ENCODE measurements at regions not wholly inside any gene's neighbourhood (a gene's known extent, or its start where the extent isn't known, plus 50 kb on each side); places are given as distances from the start of the nearest gene placed in this dataset.

DNA sequence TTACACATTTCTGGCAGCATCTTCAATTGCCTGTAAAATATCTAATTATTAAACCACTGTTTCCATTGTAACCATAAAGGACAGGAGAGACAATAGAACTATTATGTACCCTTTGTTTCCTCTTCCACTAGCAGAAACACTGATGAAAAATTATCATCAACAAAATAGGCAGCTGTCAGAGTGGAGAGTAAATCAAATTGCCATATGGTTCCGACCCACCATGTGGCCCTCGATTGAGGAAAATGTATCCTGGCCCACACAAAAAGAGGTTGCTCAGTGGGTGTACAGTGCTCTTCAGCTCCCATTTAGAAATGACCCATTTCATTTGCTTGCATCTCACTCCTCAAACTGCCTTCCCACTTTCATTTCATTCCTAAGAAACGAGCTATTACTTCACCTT, 570.6 kb upstream of the UBE2E2 start:
- H3K27ac Mint-ChIP-seq = no peak overlapping the region

DNA sequence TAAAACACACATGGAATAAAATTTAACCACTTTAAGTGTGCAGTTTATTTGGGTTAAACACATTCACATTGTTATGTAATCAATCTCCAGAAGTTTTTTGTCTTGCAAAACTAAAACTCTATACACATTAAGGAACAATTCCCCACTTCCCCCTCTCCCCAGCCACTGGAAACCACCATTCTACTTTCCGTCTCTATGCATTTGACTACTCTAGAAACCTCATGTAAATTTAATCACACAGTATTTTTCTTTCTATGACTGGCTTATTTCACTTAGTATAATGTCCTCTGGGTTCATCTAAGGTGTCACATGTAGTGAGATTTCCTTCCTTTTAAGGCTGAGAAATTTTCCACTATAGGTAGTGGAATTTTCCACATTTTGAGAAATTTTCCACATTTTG, 568.7 kb upstream of the UBE2E2 start:
- no peaks in the 10 kb centered on the region for H3K27me3 Mint-ChIP-seq
- ChIA-PET CTCF (no interaction called here), POLR2A (no interaction called here)
- H3K36me3 Mint-ChIP-seq = no peaks in the 10 kb centered on the region
- DNase-seq = no peak
- intact Hi-C loops (cut with micrococcal nuclease) = no loop called here
- H3K27ac Mint-ChIP-seq = no peak overlapping the region
- H3K4me3 Mint-ChIP-seq = no peak overlapping the region
- H3K4me1 Mint-ChIP-seq (ENCODE audit: low read depth) = no peaks in the 10 kb centered on the region
- peaks cover 22% of the 10 kb centered on the region for H3K9me3 Mint-ChIP-seq

More for the DNA sequence above, 570.6 kb upstream of the UBE2E2 start:
- H3K4me1 Mint-ChIP-seq (ENCODE audit: low read depth) = no peaks in the 10 kb centered on the region
- POLR2A ChIA-PET = no interaction called here
- no peak overlapping the region for H3K4me3 Mint-ChIP-seq
- intact Hi-C loops (cut with micrococcal nuclease) = no loop called here
- no peaks in the 10 kb centered on the region for H3K27me3 Mint-ChIP-seq
- H3K9me3 Mint-ChIP-seq = peaks cover 9% of the 10 kb centered on the region
- CTCF ChIA-PET = no interaction called here
- DNase-seq = no peak
- no peaks in the 10 kb centered on the region for H3K36me3 Mint-ChIP-seq

GRCh38 chr3:22659651-22660475, 543.3 kb upstream of the UBE2E2 start:
- intact Hi-C loops (cut with micrococcal nuclease) = no loop called here
- DNase-seq = no peak
- H3K27me3 Mint-ChIP-seq = no peaks in the 10 kb centered on the region
- no peaks in the 10 kb centered on the region for H3K4me1 Mint-ChIP-seq (ENCODE audit: low read depth)
- CTCF ChIA-PET = no interaction called here
- no peak overlapping the region for H3K27ac Mint-ChIP-seq
- peaks cover 10% of the 10 kb centered on the region for H3K9me3 Mint-ChIP-seq
- POLR2A ChIA-PET = no interaction called here
- no peak overlapping the region for H3K4me3 Mint-ChIP-seq
- H3K36me3 Mint-ChIP-seq = no peaks in the 10 kb centered on the region

DNA sequence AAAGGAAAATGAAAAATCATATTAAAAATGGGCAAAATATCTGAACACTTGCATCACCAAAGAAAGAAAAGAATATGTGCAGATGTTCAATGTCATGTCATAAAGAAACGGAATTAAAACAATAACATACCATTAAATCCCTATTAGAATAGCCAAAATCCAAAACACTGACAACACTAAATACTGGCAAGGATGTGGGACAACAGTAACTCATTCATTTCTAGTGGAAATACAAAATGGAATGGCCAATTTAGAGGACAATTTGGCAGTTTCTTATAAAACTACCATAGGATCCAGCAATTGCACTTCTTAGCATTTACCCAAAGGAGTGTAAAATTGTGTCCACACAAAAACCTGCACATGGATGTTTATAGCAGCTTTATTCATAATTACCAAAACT, 542.5 kb upstream of the UBE2E2 start:
- no peaks in the 10 kb centered on the region for H3K4me1 Mint-ChIP-seq (ENCODE audit: low read depth)
- no peak overlapping the region for H3K27ac Mint-ChIP-seq
- CTCF ChIA-PET = no interaction called here
- H3K36me3 Mint-ChIP-seq = no peaks in the 10 kb centered on the region
- no peak for DNase-seq
- intact Hi-C loops (cut with micrococcal nuclease) = no loop called here
- peaks cover 10% of the 10 kb centered on the region for H3K9me3 Mint-ChIP-seq
- no peaks in the 10 kb centered on the region for H3K27me3 Mint-ChIP-seq
- H3K4me3 Mint-ChIP-seq = no peak overlapping the region
- POLR2A ChIA-PET = no interaction called here

DNA sequence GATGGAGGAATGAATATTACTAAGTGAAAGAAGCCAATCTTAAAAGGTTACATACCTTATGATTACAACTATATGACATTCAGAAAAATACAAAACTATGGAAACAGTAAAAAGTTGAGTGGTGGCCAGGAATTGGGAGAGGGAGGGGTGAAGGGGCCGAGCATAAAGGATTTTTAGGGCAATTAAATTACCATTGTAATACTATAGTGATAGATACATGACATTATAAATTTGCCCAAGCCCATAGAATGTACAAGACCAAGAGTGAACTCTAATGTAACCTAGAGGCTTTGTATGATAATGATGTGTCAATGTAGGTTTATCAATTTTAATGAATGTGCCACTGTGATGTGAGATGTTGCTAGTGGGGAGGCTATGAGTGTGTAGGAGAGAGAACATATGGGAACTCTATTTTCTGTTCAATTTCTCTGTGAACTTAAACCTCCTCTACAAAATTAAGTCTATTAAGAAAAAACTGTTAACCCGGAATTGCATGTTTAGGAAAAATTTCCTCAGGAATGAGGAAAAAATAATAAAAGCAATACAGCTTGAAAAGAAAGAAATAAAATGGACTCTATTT, 541.9 kb upstream of the UBE2E2 start:
- H3K4me3 Mint-ChIP-seq = no peak overlapping the region

DNA sequence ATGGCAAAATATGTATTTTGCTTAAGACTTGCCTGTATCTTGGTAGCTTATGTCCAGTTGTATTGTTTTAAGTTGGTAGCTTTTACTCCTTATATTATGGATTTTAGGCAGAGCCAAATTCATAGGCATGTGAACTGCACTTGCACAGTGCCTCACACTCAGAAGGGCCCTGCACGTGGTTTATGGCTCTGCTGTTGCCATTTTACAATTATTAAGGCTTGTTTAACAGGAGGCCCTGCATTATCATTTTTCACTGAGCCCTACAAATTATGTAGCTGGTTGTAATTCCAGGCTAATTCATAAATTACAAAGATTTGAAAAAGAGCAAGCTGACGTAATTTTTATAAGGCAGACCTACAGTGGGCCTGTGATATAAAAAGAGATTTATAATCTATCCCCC, 537.6 kb upstream of the UBE2E2 start:
- CTCF ChIA-PET = no interaction called here
- intact Hi-C loops (cut with micrococcal nuclease) = no loop called here
- POLR2A ChIA-PET = no interaction called here
- no peaks in the 10 kb centered on the region for H3K4me1 Mint-ChIP-seq (ENCODE audit: low read depth)
- no peak for DNase-seq
- no peaks in the 10 kb centered on the region for H3K27me3 Mint-ChIP-seq
- no peak overlapping the region for H3K4me3 Mint-ChIP-seq
- no peaks in the 10 kb centered on the region for H3K36me3 Mint-ChIP-seq
- H3K27ac Mint-ChIP-seq = no peak overlapping the region
- H3K9me3 Mint-ChIP-seq = peaks cover 3% of the 10 kb centered on the region

More for the DNA sequence above, 541.9 kb upstream of the UBE2E2 start:
- CTCF ChIA-PET = no interaction called here
- intact Hi-C loops (cut with micrococcal nuclease) = no loop called here
- POLR2A ChIA-PET = no interaction called here
- no peaks in the 10 kb centered on the region for H3K4me1 Mint-ChIP-seq (ENCODE audit: low read depth)
- H3K27ac Mint-ChIP-seq = no peak overlapping the region
- no peaks in the 10 kb centered on the region for H3K36me3 Mint-ChIP-seq
- no peaks in the 10 kb centered on the region for H3K27me3 Mint-ChIP-seq
- peaks cover 4% of the 10 kb centered on the region for H3K9me3 Mint-ChIP-seq
- no peak for DNase-seq

DNA sequence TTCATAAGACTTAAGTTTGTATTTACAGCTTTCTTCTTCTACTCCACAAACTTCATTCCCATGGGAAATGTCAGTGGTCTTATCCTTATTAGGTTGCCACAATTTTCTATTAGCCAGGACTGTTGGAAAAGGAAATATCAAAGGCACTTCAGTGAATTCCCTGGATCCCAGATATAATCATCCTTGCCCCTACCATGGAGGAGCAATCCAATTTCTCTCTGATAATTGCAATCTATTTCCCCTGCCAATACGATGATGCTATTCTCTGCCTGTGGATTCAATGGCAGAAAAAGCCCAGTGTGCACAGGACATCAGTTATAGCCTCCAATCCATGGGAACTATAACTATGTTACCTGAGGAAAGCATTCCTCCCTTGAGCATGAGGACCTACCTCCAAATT, 536.4 kb upstream of the UBE2E2 start:
- CTCF ChIA-PET = no interaction called here
- H3K27ac Mint-ChIP-seq = no peak overlapping the region
- intact Hi-C loops (cut with micrococcal nuclease) = no loop called here
- H3K4me3 Mint-ChIP-seq = no peak overlapping the region
- no peaks in the 10 kb centered on the region for H3K4me1 Mint-ChIP-seq (ENCODE audit: low read depth)
- peaks cover 8% of the 10 kb centered on the region for H3K9me3 Mint-ChIP-seq
- no peak for DNase-seq
- H3K27me3 Mint-ChIP-seq = no peaks in the 10 kb centered on the region
- no peaks in the 10 kb centered on the region for H3K36me3 Mint-ChIP-seq
- POLR2A ChIA-PET = no interaction called here

DNA sequence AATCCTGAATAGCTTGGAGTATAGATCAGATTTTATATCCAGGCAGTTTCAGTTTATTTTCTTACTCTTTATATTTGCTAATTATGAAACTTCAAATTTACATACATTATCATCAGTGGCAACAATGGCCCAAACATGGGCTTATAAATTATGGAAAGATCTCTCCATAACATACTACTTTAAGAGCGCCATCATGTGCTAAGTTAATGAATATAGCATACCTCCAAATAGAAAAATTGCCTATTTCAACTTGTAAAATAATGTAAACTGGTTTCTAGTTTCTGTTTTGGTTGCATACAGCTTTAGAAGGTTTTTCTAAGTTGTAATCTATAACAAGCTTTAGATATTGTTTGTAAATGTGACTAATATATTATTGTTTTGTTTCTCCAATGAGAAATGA, 531.3 kb upstream of the UBE2E2 start:
- intact Hi-C loops (cut with micrococcal nuclease) = no loop called here
- Mint-ChIP-seq H3K4me3 (no peak overlapping the region), H3K9me3 (peaks cover 5% of the 10 kb centered on the region), H3K4me1 (ENCODE audit: low read depth) (no peaks in the 10 kb centered on the region), H3K27me3 (no peaks in the 10 kb centered on the region), H3K27ac (no peak overlapping the region), H3K36me3 (no peaks in the 10 kb centered on the region)
- ChIA-PET CTCF (no interaction called here), POLR2A (no interaction called here)
- DNase-seq = no peak

DNA sequence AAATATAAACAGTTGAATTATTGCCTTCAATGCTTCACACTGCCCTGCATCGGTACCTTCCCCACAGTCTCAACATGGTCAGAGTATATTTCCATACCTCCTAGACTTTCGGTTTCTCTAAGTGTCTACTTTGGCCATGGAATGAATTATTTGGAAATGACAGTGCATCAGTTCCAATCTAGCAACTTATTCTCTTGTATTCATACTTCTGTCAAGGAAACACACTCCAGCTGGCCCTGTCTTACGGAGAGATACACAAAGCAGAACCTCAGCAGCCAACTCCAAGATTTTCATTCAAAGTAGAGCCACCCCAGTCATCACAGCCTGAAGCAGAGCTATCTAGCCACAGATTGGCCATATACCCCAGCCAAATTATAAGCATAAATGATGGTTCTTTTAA, 518.4 kb upstream of the UBE2E2 start:
- intact Hi-C loops (cut with micrococcal nuclease) = no loop called here
- Mint-ChIP-seq H3K4me1 (ENCODE audit: low read depth) (no peaks in the 10 kb centered on the region), H3K36me3 (no peaks in the 10 kb centered on the region), H3K27me3 (no peaks in the 10 kb centered on the region), H3K27ac (no peak overlapping the region), H3K4me3 (no peak overlapping the region), H3K9me3 (peaks cover 14% of the 10 kb centered on the region)
- no peak for DNase-seq
- ChIA-PET POLR2A (no interaction called here), CTCF (no interaction called here)

- intact Hi-C loops (cut with micrococcal nuclease) = no loop called here
- H3K27ac Mint-ChIP-seq = no peak overlapping the region
- no peak for DNase-seq
- H3K36me3 Mint-ChIP-seq = no peaks in the 10 kb centered on the region
- ChIA-PET POLR2A (no interaction called here), CTCF (no interaction called here)
- H3K4me3 Mint-ChIP-seq = no peak overlapping the region
- no peaks in the 10 kb centered on the region for H3K4me1 Mint-ChIP-seq (ENCODE audit: low read depth)
- peaks cover 14% of the 10 kb centered on the region for H3K9me3 Mint-ChIP-seq
- H3K27me3 Mint-ChIP-seq = no peaks in the 10 kb centered on the region
These were observed 517.5 kb upstream of the UBE2E2 start for GRCh38 chr3:22685597-22685996.

DNA sequence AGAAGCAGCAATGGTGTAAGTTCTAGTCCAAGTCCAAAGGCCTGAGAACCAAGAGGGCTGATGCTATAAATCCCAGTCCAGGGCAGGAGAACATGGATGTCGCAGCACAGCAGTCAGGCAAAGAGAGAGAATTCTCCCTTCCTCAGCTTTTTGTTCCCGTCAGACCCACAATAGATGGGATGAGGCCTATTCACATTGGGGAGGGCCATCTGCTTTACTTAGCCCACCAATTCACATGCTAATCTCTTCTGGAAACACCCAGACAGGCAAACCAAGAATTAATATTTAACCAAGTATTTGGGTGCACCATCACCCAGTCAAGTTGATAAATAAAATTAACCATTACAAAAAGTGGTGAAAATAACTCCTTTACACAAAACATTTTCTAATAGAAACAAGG, 511.7 kb upstream of the UBE2E2 start:
- Mint-ChIP-seq H3K4me3 (no peak overlapping the region), H3K9me3 (peaks cover 8% of the 10 kb centered on the region), H3K27ac (no peak overlapping the region), H3K36me3 (no peaks in the 10 kb centered on the region), H3K27me3 (no peaks in the 10 kb centered on the region), H3K4me1 (ENCODE audit: low read depth) (no peaks in the 10 kb centered on the region)
- intact Hi-C loops (cut with micrococcal nuclease) = no loop called here
- POLR2A ChIA-PET = no interaction called here
- DNase-seq = no peak
- CTCF ChIA-PET = no interaction called here

- intact Hi-C loops (cut with micrococcal nuclease) = no loop called here
These were observed 511.1 kb upstream of the UBE2E2 start for GRCh38 chr3:22691856-22692628.

DNA sequence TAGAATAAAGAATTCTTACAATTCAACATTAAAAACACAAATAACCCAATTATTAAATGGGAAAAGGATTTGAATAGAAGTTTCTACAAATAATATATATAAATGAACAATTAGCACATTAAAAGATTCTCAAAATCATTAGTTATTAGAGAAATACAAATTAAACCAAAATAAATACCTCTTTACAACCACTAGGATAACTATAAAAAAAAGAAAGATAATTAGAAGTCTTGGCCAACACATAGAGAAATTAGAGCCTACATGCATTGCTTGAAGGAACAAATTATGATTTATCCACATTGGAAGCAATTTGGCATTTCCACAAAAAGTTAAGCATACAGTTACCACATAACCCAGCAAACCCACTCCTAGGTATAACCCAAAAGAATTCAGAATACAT, 502.3 kb upstream of the UBE2E2 start:
- intact Hi-C loops (cut with micrococcal nuclease) = no loop called here
- DNase-seq = no peak
- Mint-ChIP-seq H3K27me3 (no peaks in the 10 kb centered on the region), H3K4me3 (no peak overlapping the region), H3K4me1 (ENCODE audit: low read depth) (no peaks in the 10 kb centered on the region), H3K36me3 (no peaks in the 10 kb centered on the region), H3K9me3 (peaks cover under 1% of the 10 kb centered on the region), H3K27ac (no peak overlapping the region)
- POLR2A ChIA-PET = no interaction called here
- CTCF ChIA-PET = no interaction called here

More at GRCh38 chr3:22691856-22692628, 511.1 kb upstream of the UBE2E2 start:
- ChIA-PET POLR2A (no interaction called here), CTCF (no interaction called here)
- Mint-ChIP-seq H3K4me1 (ENCODE audit: low read depth) (no peaks in the 10 kb centered on the region), H3K9me3 (peaks cover 3% of the 10 kb centered on the region), H3K36me3 (no peaks in the 10 kb centered on the region), H3K4me3 (no peak overlapping the region), H3K27ac (no peak overlapping the region), H3K27me3 (no peaks in the 10 kb centered on the region)
- no peak for DNase-seq

Measured in activated CD4-positive, alpha-beta memory T cell treated with anti-CD3 and anti-CD28 coated beads for 36 hours (primary cell).